LoVo (cell line): ENCODE measurements at regions not wholly inside any gene's neighbourhood (a gene's known extent, or its start where the extent isn't known, plus 50 kb on each side); places are given as distances from the start of the nearest gene placed in this dataset.

Experiments
- DNase-seq: peaks from one replicate; pipeline ENCODE4 v3.0.0-alpha.2; 2016; ENCODE audit warnings: low spot score

GRCh38 chr2:181836583-181836982 lies 54.9 kb upstream of the ITPRID2 start:
- no peak for DNase-seq

GRCh38 chr2:181837563-181837962 lies 54.0 kb upstream of the ITPRID2 start:
- DNase-seq, result no peak

GRCh38 chr2:181839811-181840210 lies 51.7 kb upstream of the ITPRID2 start:
- DNase-seq, result no peak

GRCh38 chr2:181841079-181841478 lies 50.5 kb upstream of the ITPRID2 start:
- no peak for DNase-seq
